Kidney (tissue), 13 donors: ENCODE measurements at regions not wholly inside any gene's neighbourhood (a gene's known extent, or its start where the extent isn't known, plus 50 kb on each side); places are given as distances from the start of the nearest gene placed in this dataset.

ENCODE experiments used
- DNase-seq, 5 donors: peaks; one replicate each; pipeline ENCODE4 v3.0.0-alpha.2; 2013 to 2020
- FAIRE-seq: peaks from 2 replicates; lab custom pipeline; 2012; peaks lifted over from hg19 to GRCh38; lab: Jason Lieb, UNC
- H3K27ac ChIP-seq, 2 donors: one replicate each; pipeline ENCODE4 v1.7.0; 2013; ENCODE audit warnings: low read depth in 2 of 2, low read length in 2 of 2, inconsistent platforms in 1 of 2
- H3K27me3 ChIP-seq: one replicate; pipeline ENCODE4 v1.7.1; 2013; ENCODE audit warnings: low read length, inconsistent platforms; ENCODE audit not compliant: control insufficient read depth, insufficient read depth
- H3K36me3 ChIP-seq, 3 donors: one replicate each; pipeline versions ENCODE4 v1.7.0 to v1.7.1; 2013; ENCODE audit warnings: low read length in 3 of 3, control low read depth in 1 of 3, inconsistent platforms in 1 of 3; ENCODE audit not compliant: insufficient read depth in 3 of 3, control insufficient read depth in 2 of 3
- H3K4me1 ChIP-seq, 3 donors: one replicate each; pipeline versions ENCODE4 v1.7.0 to v1.7.1; 2013; ENCODE audit warnings: low read length in 3 of 3, inconsistent platforms in 1 of 3, low read depth in 1 of 3; ENCODE audit not compliant: control insufficient read depth in 2 of 3, insufficient read depth in 2 of 3
- H3K4me3 ChIP-seq, 3 donors: one replicate each; pipeline versions ENCODE4 v1.7.0 to v1.8.1; 2013; ENCODE audit warnings: low read length in 3 of 3, control low read depth in 1 of 3, inconsistent platforms in 1 of 3
- H3K9ac ChIP-seq, 3 donors: one replicate each; pipeline versions ENCODE4 v1.7.0 to v1.7.1; 2013; ENCODE audit warnings: low read length in 3 of 3, control low read depth in 1 of 3, inconsistent platforms in 1 of 3
- H3K9me3 ChIP-seq, 3 donors: one replicate each; pipeline versions ENCODE4 v1.7.0 to v1.7.1; 2013; ENCODE audit warnings: low read length in 3 of 3, control low read depth in 1 of 3, inconsistent platforms in 1 of 3; ENCODE audit not compliant: control insufficient read depth in 2 of 3, insufficient read depth in 1 of 3
- CTCF ChIP-seq: IDR thresholded peaks from 3 replicates; pipeline ENCODE4 v1.5.1; 2012; ENCODE audit warnings: mild to moderate bottlenecking, moderate library complexity, borderline replicate concordance; ENCODE audit not compliant: insufficient read depth; ENCODE audit errors: extremely low read depth
- intact Hi-C: fragments of 100-400 bp; cut with DNase I; formaldehyde crosslinking; loops from one replicate; pipeline ENCODE4 v1.11.1; 2022
- donor health status: control.
- donor health status: control.
- donor health status: control.
- donor health status: control.
- donor health status: control.
- donor health status: DM: yes; HTN: yes; CAD: no.
- donor health status: Normal renal cell carcinoma (clear cell type).

DNA sequence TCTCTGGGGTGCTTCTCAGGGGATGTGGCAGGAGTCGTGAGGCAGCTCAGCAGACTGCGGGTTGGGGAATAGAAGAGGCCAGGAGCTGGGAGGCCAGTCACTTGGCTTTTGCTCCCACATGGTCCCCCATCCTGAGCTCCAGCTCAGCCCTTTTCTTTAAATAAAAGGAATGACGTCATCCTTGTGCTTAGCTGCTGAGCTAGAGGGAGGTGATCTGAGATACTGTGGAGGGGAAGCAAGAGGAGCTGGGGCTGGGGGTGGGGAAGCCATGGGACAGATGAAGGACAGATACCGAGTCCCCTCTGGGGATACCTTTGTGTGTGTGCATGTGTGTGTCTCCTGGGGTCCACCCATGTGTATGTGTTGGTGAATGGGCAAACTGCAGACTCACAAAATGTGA, 89.0 kb upstream of the ARAP3 start:
- no peak for TF ChIP-seq CTCF
- FAIRE-seq, result no peak
- H3K4me3 ChIP-seq, result no peak overlapping the region
- H3K9me3 ChIP-seq, result no peaks in the 10 kb centered on the region
- no peaks in the 10 kb centered on the region for H3K4me1 ChIP-seq
- no peaks in the 10 kb centered on the region for H3K27me3 ChIP-seq
- H3K36me3 ChIP-seq, result no peaks in the 10 kb centered on the region
- DNase-seq, result no peak
- intact Hi-C loops, result no loop called here
- no peak overlapping the region for H3K9ac ChIP-seq
- no peak overlapping the region for H3K27ac ChIP-seq

DNA sequence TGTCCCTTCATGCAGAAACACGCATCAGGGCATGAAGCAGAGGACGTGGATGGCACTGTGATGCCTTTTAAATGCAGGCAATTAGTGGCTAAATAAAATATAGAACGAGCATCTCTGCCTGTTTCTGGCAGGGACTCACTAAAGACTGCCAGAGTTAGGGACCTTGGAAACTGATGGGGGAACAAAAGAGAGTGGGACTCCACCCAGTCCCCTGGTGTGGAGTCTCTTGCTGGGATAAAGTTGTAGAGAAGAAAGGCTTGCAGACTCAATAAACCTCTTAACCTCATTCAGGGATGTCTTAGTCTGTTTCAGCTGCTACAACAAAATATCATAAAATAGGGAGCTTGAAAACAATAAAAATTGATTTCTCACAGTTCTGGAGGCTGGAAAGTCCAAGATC, 87.6 kb upstream of the ARAP3 start:
- H3K36me3 ChIP-seq, result no peaks in the 10 kb centered on the region
- intact Hi-C loops, result no loop called here
- H3K27ac ChIP-seq, result no peak overlapping the region
- no peaks in the 10 kb centered on the region for H3K9me3 ChIP-seq
- H3K4me3 ChIP-seq, result no peak overlapping the region
- no peak overlapping the region for H3K9ac ChIP-seq
- TF ChIP-seq CTCF, result no peak
- H3K4me1 ChIP-seq, result no peaks in the 10 kb centered on the region
- no peaks in the 10 kb centered on the region for H3K27me3 ChIP-seq
- FAIRE-seq (no peak), DNase-seq (no peak)

- Histone ChIP-seq H3K27ac (no peak overlapping the region), H3K4me1 (no peaks in the 10 kb centered on the region), H3K4me3 (no peak overlapping the region), H3K27me3 (no peaks in the 10 kb centered on the region), H3K36me3 (no peaks in the 10 kb centered on the region), H3K9ac (no peak overlapping the region), H3K9me3 (no peaks in the 10 kb centered on the region)
- DNase-seq (peak in 1 of 5 donors; percentile 23), FAIRE-seq (no peak)
- no peak for TF ChIP-seq CTCF
- intact Hi-C loops, result no loop called here
Measured at GRCh38 chr5:141767671-141768070, 85.6 kb upstream of the ARAP3 start.

- H3K27me3 ChIP-seq, result no peaks in the 10 kb centered on the region
- no peaks in the 10 kb centered on the region for H3K4me1 ChIP-seq
- no peak for TF ChIP-seq CTCF
- peak in 2 of 5 donors; percentile 51 to 83 for DNase-seq
- H3K36me3 ChIP-seq, result no peaks in the 10 kb centered on the region
- no peak overlapping the region for H3K4me3 ChIP-seq
- no peak overlapping the region for H3K27ac ChIP-seq
- intact Hi-C loops, result no loop called here
- no peaks in the 10 kb centered on the region for H3K9me3 ChIP-seq
- FAIRE-seq, result no peak
- H3K9ac ChIP-seq, result no peak overlapping the region
Measured at GRCh38 chr5:141765896-141766551, 84.0 kb upstream of the ARAP3 start.
